ENCODE measurements at regions not wholly inside any gene's neighbourhood (a gene's known extent, or its start where the extent isn't known, plus 50 kb on each side); places are given as distances from the start of the nearest gene placed in this dataset.
"Not testable (repeated sequence)": the region's sequence is repeated elsewhere in the genome, so short reads cannot be mapped to it uniquely, and the experiment has no call there.

- no peaks in the 10 kb centered on the region for H3K9me2 ChIP-seq (ENCODE audit: low read depth, low read length)
- H4K20me1 ChIP-seq (ENCODE audit: insufficient read depth, low read length) = no peaks in the 10 kb centered on the region
- no peak for TF ChIP-seq CTCF (IDR thresholded peaks at IDR 0.05; ENCODE audit: low read length)
- TF ChIP-seq EZH2 (IDR thresholded peaks at IDR 0.05; ENCODE audit: borderline replicate concordance, low read length) = no peak
- no peaks in the 10 kb centered on the region for H3F3A ChIP-seq (ENCODE audit: insufficient read depth, low read length)
- H3K4me3 ChIP-seq (ENCODE audit: low read depth, low read length, poor library complexity, severe bottlenecking) = no peak overlapping the region
- H3K9me3 ChIP-seq (ENCODE audit: low read length) = no peaks in the 10 kb centered on the region
- no peak overlapping the region for H2AFZ ChIP-seq (ENCODE audit: low read length)
- H3K36me3 ChIP-seq (ENCODE audit: insufficient read depth, low read length) = no peaks in the 10 kb centered on the region
- H3K9ac ChIP-seq (ENCODE audit: low read length) = no peak overlapping the region
- no peaks in the 10 kb centered on the region for H3K4me1 ChIP-seq (ENCODE audit: insufficient read depth, low read length, severe bottlenecking)
- H3K79me2 ChIP-seq (ENCODE audit: insufficient read depth, low read length) = no peaks in the 10 kb centered on the region
- no peaks in the 10 kb centered on the region for H3K27me3 ChIP-seq (ENCODE audit: insufficient read depth, low read length)
- H3K4me2 ChIP-seq (ENCODE audit: low read length) = no peak overlapping the region
- H3K27ac ChIP-seq (ENCODE audit: low read depth, low read length, poor library complexity, severe bottlenecking) = no peak overlapping the region
Observed at GRCh38 chr6:166798652-166799051, 157.7 kb downstream of the RNASET2 start.

GRCh38 chr6:166796610-166797009 is 159.7 kb downstream of the RNASET2 start:
- H3K9me2 ChIP-seq (ENCODE audit: low read depth, low read length) = no peaks in the 10 kb centered on the region
- H3K27me3 ChIP-seq (ENCODE audit: insufficient read depth, low read length) = no peaks in the 10 kb centered on the region
- H3K4me1 ChIP-seq (ENCODE audit: insufficient read depth, low read length, severe bottlenecking) = no peaks in the 10 kb centered on the region
- no peaks in the 10 kb centered on the region for H3K9me3 ChIP-seq (ENCODE audit: low read length)
- H3K79me2 ChIP-seq (ENCODE audit: insufficient read depth, low read length) = no peaks in the 10 kb centered on the region
- no peaks in the 10 kb centered on the region for H3K36me3 ChIP-seq (ENCODE audit: insufficient read depth, low read length)
- no peak overlapping the region for H3K9ac ChIP-seq (ENCODE audit: low read length)
- TF ChIP-seq CTCF (IDR thresholded peaks at IDR 0.05; ENCODE audit: low read length) (no peak), EZH2 (IDR thresholded peaks at IDR 0.05; ENCODE audit: borderline replicate concordance, low read length) (no peak)
- H2AFZ ChIP-seq (ENCODE audit: low read length) = no peak overlapping the region
- no peaks in the 10 kb centered on the region for H3F3A ChIP-seq (ENCODE audit: insufficient read depth, low read length)
- no peak overlapping the region for H3K27ac ChIP-seq (ENCODE audit: low read depth, low read length, poor library complexity, severe bottlenecking)
- H3K4me3 ChIP-seq (ENCODE audit: low read depth, low read length, poor library complexity, severe bottlenecking) = no peak overlapping the region
- H3K4me2 ChIP-seq (ENCODE audit: low read length) = no peak overlapping the region
- H4K20me1 ChIP-seq (ENCODE audit: insufficient read depth, low read length) = no peaks in the 10 kb centered on the region

- H3K9me2 ChIP-seq (ENCODE audit: low read depth, low read length) = no peaks in the 10 kb centered on the region
- H3K27ac ChIP-seq (ENCODE audit: low read depth, low read length, poor library complexity, severe bottlenecking) = no peak overlapping the region
- TF ChIP-seq EZH2 (IDR thresholded peaks at IDR 0.05; ENCODE audit: borderline replicate concordance, low read length) (no peak), CTCF (IDR thresholded peaks at IDR 0.05; ENCODE audit: low read length) (no peak)
- H3K4me2 ChIP-seq (ENCODE audit: low read length) = no peak overlapping the region
- H3K9ac ChIP-seq (ENCODE audit: low read length) = no peak overlapping the region
- no peaks in the 10 kb centered on the region for H3K79me2 ChIP-seq (ENCODE audit: insufficient read depth, low read length)
- H3K4me1 ChIP-seq (ENCODE audit: insufficient read depth, low read length, severe bottlenecking) = no peaks in the 10 kb centered on the region
- H4K20me1 ChIP-seq (ENCODE audit: insufficient read depth, low read length) = no peaks in the 10 kb centered on the region
- no peak overlapping the region for H2AFZ ChIP-seq (ENCODE audit: low read length)
- H3F3A ChIP-seq (ENCODE audit: insufficient read depth, low read length) = no peaks in the 10 kb centered on the region
- no peak overlapping the region for H3K4me3 ChIP-seq (ENCODE audit: low read depth, low read length, poor library complexity, severe bottlenecking)
- no peaks in the 10 kb centered on the region for H3K9me3 ChIP-seq (ENCODE audit: low read length)
- no peaks in the 10 kb centered on the region for H3K36me3 ChIP-seq (ENCODE audit: insufficient read depth, low read length)
- H3K27me3 ChIP-seq (ENCODE audit: insufficient read depth, low read length) = no peaks in the 10 kb centered on the region
Observed at GRCh38 chr6:166795879-166796278, 160.5 kb downstream of the RNASET2 start.

- H3K27me3 ChIP-seq (ENCODE audit: insufficient read depth, low read length); H3K4me3 ChIP-seq (ENCODE audit: low read depth, low read length, poor library complexity, severe bottlenecking); H4K20me1 ChIP-seq (ENCODE audit: insufficient read depth, low read length); H3K4me1 ChIP-seq (ENCODE audit: insufficient read depth, low read length, severe bottlenecking); H3K79me2 ChIP-seq (ENCODE audit: insufficient read depth, low read length); H3K9me2 ChIP-seq (ENCODE audit: low read depth, low read length); H3K27ac ChIP-seq (ENCODE audit: low read depth, low read length, poor library complexity, severe bottlenecking); H3K36me3 ChIP-seq (ENCODE audit: insufficient read depth, low read length); H3F3A ChIP-seq (ENCODE audit: insufficient read depth, low read length); H3K4me2 ChIP-seq (ENCODE audit: low read length); H2AFZ ChIP-seq (ENCODE audit: low read length); H3K9ac ChIP-seq (ENCODE audit: low read length); H3K9me3 ChIP-seq (ENCODE audit: low read length): not testable (repeated sequence)
Observed at GRCh38 chr6:166790808-166791207, 163.8 kb upstream of the RPS6KA2 start.

GRCh38 chr6:166788846-166789529 is 161.9 kb upstream of the RPS6KA2 start:
- not testable (repeated sequence) for H2AFZ ChIP-seq (ENCODE audit: low read length); H3K4me2 ChIP-seq (ENCODE audit: low read length); H3F3A ChIP-seq (ENCODE audit: insufficient read depth, low read length); H3K79me2 ChIP-seq (ENCODE audit: insufficient read depth, low read length); H3K4me1 ChIP-seq (ENCODE audit: insufficient read depth, low read length, severe bottlenecking); H3K27ac ChIP-seq (ENCODE audit: low read depth, low read length, poor library complexity, severe bottlenecking); H4K20me1 ChIP-seq (ENCODE audit: insufficient read depth, low read length); H3K4me3 ChIP-seq (ENCODE audit: low read depth, low read length, poor library complexity, severe bottlenecking); H3K36me3 ChIP-seq (ENCODE audit: insufficient read depth, low read length); H3K9me2 ChIP-seq (ENCODE audit: low read depth, low read length); H3K9me3 ChIP-seq (ENCODE audit: low read length); H3K27me3 ChIP-seq (ENCODE audit: insufficient read depth, low read length); H3K9ac ChIP-seq (ENCODE audit: low read length)

Data from OCI-LY1 (cell line).